ENCODE measurements at regions not wholly inside any gene's neighbourhood (a gene's known extent, or its start where the extent isn't known, plus 50 kb on each side); places are given as distances from the start of the nearest gene placed in this dataset.

DNA sequence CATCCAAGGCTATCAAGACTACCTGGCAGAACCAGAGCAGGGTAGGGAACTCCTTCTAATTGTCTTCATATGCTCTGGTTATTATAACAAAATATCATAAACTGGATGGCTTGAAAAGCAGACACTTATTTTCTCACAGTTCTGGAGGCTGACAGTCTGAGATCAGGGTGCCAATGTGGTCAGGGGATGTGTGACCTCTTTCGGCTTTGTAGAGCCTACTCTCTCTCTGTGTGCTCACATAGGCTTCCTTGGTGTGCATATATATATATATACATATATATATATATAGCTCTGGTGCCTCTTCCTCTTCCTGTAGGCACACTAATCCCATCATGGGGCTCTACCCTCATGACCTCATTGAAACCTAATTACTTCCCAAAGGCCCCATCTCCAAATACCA is 101.6 kb downstream of the ARL6IP6 start:
- TF ChIP-seq POLR2A (IDR thresholded peaks at IDR 0.05) = no peak
- TF ChIP-seq, protein P1, sequence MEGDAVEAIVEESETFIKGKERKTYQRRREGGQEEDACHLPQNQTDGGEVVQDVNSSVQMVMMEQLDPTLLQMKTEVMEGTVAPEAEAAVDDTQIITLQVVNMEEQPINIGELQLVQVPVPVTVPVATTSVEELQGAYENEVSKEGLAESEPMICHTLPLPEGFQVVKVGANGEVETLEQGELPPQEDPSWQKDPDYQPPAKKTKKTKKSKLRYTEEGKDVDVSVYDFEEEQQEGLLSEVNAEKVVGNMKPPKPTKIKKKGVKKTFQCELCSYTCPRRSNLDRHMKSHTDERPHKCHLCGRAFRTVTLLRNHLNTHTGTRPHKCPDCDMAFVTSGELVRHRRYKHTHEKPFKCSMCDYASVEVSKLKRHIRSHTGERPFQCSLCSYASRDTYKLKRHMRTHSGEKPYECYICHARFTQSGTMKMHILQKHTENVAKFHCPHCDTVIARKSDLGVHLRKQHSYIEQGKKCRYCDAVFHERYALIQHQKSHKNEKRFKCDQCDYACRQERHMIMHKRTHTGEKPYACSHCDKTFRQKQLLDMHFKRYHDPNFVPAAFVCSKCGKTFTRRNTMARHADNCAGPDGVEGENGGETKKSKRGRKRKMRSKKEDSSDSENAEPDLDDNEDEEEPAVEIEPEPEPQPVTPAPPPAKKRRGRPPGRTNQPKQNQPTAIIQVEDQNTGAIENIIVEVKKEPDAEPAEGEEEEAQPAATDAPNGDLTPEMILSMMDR (IDR thresholded peaks at IDR 0.05) = no peak
